ENCODE measurements at regions not wholly inside any gene's neighbourhood (a gene's known extent, or its start where the extent isn't known, plus 50 kb on each side); places are given as distances from the start of the nearest gene placed in this dataset.

- no peak for TF ChIP-seq CTCF (IDR thresholded peaks at IDR 0.05; ENCODE audit: low read depth, low read length, poor library complexity, severe bottlenecking)
- no peak for TF ChIP-seq EZH2phosphoT487 (IDR thresholded peaks at IDR 0.05; ENCODE audit: borderline replicate concordance, low read length)
Measured at GRCh38 chr5:30183795-30184194, 1009.7 kb upstream of the CDH6 start.
